Brain microvascular endothelial cell (primary cell): ENCODE measurements at regions not wholly inside any gene's neighbourhood (a gene's known extent, or its start where the extent isn't known, plus 50 kb on each side); places are given as distances from the start of the nearest gene placed in this dataset.

Source experiments
- DNase-seq: peaks from one replicate; pipeline ENCODE4 v3.0.0-alpha.2; 2020
- H3K27ac ChIP-seq: fragments of 250-450 bp; sonication (Bioruptor Pico); 2 replicates; pipeline ENCODE4 v1.5.1; 2020; ENCODE audit warnings: mild to moderate bottlenecking, moderate library complexity
- H3K27me3 ChIP-seq: fragments of 250-450 bp; sonication (Bioruptor Pico); replicated peaks from 2 replicates; pipeline ENCODE4 v1.5.1; 2020; ENCODE audit warnings: mild to moderate bottlenecking
- H3K36me3 ChIP-seq: fragments of 250-450 bp; sonication (Bioruptor Pico); replicated peaks from 2 replicates; pipeline ENCODE4 v1.5.1; 2020; ENCODE audit warnings: mild to moderate bottlenecking
- H3K4me3 ChIP-seq: 2 replicates; pipeline ENCODE4 v1.5.1; 2011; ENCODE audit warnings: low read depth, mild to moderate bottlenecking, control low read depth, low read length, moderate library complexity
- in situ Hi-C: cut with HindIII; loops from 2 replicates; pipeline ENCODE4 v1.10.0; 2017; ENCODE audit warnings: low sequenced_read_pairs, low pct_ligation_motif_present
- TF ChIP-seq, protein P1 (sequence below): IDR thresholded peaks from 2 replicates; pipeline ENCODE4 v1.5.1; 2011; ENCODE audit warnings: low read depth, mild to moderate bottlenecking, moderate library complexity, low read length, control low read depth, inconsistent platforms; ENCODE audit errors: missing control alignments

- DNase-seq = no peak
- no peak overlapping the region for H3K27ac ChIP-seq
- H3K27me3 ChIP-seq = no peaks in the 10 kb centered on the region
- no peak overlapping the region for H3K4me3 ChIP-seq
- TF ChIP-seq, protein P1, sequence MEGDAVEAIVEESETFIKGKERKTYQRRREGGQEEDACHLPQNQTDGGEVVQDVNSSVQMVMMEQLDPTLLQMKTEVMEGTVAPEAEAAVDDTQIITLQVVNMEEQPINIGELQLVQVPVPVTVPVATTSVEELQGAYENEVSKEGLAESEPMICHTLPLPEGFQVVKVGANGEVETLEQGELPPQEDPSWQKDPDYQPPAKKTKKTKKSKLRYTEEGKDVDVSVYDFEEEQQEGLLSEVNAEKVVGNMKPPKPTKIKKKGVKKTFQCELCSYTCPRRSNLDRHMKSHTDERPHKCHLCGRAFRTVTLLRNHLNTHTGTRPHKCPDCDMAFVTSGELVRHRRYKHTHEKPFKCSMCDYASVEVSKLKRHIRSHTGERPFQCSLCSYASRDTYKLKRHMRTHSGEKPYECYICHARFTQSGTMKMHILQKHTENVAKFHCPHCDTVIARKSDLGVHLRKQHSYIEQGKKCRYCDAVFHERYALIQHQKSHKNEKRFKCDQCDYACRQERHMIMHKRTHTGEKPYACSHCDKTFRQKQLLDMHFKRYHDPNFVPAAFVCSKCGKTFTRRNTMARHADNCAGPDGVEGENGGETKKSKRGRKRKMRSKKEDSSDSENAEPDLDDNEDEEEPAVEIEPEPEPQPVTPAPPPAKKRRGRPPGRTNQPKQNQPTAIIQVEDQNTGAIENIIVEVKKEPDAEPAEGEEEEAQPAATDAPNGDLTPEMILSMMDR = no peak
- H3K36me3 ChIP-seq = no peaks in the 10 kb centered on the region
- in situ Hi-C loops = no loop called here
Measured at GRCh38 chr11:71330349-71330748, 78.0 kb upstream of the SHANK2 start.

DNA sequence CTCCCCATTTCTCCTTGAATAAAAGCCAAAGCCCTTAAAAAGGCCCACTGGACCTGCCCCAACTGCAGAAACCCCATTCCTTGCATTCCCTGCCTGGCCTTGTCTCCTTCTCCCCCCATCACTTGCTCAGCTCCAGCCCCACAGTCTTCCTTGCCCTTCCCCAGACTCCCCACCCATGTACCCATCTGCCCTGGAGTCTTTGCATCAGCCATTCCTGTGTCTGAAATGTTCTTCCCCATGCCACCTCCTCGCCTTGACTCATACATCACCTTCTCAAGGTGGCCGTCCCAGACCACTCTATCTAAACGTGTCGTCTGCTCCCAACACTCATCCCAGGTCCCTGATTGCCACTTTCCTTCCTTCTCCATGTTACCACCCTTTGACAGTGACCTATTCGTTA is 77.4 kb upstream of the SHANK2 start:
- no peaks in the 10 kb centered on the region for H3K27me3 ChIP-seq
- TF ChIP-seq, protein P1 = no peak
- H3K27ac ChIP-seq = no peak overlapping the region
- in situ Hi-C loops = no loop called here
- H3K4me3 ChIP-seq = no peak overlapping the region
- no peak for DNase-seq
- no peaks in the 10 kb centered on the region for H3K36me3 ChIP-seq

GRCh38 chr11:71329165-71329510 is 76.8 kb upstream of the SHANK2 start:
- no peak for DNase-seq
- in situ Hi-C loops = no loop called here
- Histone ChIP-seq H3K27me3 (no peaks in the 10 kb centered on the region), H3K27ac (no peak overlapping the region), H3K4me3 (no peak overlapping the region), H3K36me3 (no peaks in the 10 kb centered on the region)
- TF ChIP-seq, protein P1 = no peak

DNA sequence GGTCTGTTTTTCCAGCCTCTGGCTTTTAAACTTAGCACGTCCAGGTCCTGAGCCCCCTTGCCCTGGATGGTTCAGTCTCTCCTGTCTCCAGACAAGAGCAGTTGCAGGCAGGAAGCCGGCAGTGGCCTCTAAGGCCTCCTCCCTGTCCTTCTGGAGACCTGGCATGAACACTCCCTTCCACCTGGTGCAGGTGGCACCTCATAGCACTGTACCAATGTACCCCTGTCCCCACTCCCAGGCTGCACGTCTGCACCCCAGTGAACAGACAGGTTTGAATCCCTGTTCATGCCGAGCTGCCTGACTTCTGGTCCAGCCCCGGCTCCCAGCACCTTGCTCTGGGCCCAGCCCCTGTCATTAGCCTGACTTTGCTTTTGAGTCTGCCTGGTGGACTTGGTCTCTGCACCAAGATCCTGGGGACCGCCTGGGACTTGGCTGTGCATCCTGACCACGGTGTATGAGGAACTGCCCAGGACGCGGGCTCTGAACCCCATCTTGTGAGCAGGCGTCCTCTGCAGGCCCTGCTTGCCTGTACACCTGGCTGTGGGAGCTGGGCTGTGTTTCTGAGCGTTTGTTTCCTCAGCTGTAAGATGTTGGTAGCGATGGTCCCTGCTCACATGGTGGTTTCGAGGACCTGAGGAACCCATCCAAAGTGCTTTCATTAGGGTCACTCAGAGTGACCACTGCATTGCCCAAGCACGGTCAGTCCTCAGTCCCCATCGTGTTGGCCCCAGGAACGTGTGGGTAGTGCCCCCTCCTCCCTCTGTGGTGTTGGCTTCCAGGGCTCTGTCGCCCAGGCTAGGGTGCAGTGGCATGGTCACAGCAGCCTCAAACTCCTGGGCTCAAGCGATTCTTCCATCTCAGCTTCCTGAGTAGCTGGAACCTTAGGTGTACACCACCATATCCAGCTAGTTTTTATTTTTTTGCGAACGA is 75.0 kb upstream of the SHANK2 start:
- TF ChIP-seq, protein P1 = no peak
- no peak for DNase-seq
- H3K4me3 ChIP-seq = no peak overlapping the region

DNA sequence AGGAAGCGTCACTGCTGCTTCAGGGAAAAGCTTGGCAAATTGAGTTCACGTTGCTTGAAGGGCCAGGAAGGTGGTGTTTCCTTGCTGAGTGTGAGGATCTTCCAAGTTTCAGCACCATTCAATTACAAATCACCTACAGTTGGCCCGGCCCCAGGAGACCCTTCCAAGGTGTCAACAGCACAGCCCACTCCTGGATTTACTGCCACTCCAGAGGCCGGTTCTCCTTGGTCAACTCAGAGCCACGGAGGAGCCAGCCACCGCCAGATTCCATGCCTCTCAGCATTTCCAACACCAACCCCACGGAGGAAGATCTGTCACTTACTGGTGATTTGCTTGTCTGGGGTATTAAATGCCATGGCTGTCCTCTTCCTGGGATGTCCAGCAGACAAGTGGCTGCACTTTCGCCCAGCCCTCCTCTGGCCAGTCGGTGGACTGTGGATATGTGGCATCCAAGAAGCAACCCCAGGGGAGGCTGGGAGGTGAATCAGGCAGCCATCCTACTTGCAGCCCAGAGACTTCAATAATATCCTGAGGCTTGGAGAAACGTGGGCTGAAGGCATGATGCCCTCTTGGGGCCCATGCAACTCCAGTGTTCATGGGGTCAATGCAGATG is 74.1 kb upstream of the SHANK2 start:
- DNase-seq = no peak
- H3K4me3 ChIP-seq = no peak overlapping the region
- no peaks in the 10 kb centered on the region for H3K36me3 ChIP-seq
- no peaks in the 10 kb centered on the region for H3K27me3 ChIP-seq
- in situ Hi-C loops = no loop called here
- TF ChIP-seq, protein P1 = no peak
- H3K27ac ChIP-seq = no peak overlapping the region

More for the DNA sequence above, 75.0 kb upstream of the SHANK2 start:
- Histone ChIP-seq H3K27me3 (no peaks in the 10 kb centered on the region), H3K36me3 (no peaks in the 10 kb centered on the region), H3K27ac (no peak overlapping the region)
- in situ Hi-C loops = no loop called here
